HG03521 (cell line): ENCODE measurements at regions not wholly inside any gene's neighbourhood (a gene's known extent, or its start where the extent isn't known, plus 50 kb on each side); places are given as distances from the start of the nearest gene placed in this dataset.

Experiments used
- ATAC-seq: cut with Tn5 transposase; IDR thresholded peaks from one replicate; pipeline ENCODE4 v1.9.1; 2021; ENCODE audit warnings: mild to moderate bottlenecking, moderate library complexity; ENCODE audit not compliant: unreplicated experiment

DNA sequence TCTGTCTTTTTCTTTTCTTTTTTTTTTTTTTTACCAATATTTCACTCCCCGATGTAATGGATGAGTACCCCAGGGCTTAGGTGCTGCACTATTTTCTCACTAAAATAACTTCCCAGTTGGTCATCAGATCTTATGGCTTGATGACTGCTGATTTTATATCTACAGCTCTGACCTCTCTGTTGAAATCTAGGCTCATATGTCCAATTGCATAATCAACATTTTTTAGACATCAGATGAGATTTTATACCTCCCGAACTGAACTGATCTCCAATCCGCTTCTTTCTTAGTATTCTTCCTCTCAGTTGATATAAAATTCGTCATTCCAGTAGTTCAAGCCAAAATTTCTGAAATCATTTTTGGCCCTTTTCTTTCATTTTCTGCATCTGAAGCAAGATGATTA is 1236.5 kb downstream of the SLC16A7 start:
- ATAC-seq: no peak

DNA sequence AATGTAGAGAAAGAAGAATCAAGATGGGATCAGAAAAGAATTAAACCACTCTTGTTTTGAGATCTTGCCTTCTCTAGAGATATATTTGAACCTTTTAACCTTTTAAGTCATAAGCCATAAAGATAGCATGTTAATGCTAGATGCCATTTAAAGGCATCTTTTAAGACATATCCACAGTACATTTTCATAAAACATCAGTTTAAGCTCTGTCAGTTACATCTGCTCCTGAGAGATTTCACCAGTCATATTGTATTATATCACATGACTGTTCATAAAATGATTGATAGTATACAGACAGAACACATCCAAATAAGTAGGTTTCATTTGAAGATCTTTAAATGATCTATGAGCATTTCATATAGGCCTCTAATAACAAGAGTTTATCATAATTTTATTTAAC is 1238.5 kb downstream of the SLC16A7 start:
- no peak for ATAC-seq

DNA sequence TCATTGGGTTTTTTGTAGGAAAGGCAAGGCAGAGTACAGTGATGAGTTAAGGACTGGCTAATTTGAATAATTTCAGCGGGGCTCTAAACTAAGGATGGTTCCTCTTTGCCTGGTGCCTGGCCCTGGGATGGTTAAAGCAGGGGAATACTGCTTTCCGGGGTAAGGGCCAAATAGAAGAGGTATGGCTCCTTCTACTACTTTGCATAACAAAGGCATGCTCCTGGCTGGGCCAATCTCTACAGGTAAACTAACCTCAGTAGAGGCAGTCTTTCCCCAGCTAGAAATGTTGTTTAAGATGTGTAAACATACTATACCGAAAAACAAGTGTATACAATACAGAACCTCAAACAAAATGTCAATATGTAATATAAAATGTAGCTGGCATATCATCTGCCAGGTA is 1239.0 kb downstream of the SLC16A7 start:
- no peak for ATAC-seq

DNA sequence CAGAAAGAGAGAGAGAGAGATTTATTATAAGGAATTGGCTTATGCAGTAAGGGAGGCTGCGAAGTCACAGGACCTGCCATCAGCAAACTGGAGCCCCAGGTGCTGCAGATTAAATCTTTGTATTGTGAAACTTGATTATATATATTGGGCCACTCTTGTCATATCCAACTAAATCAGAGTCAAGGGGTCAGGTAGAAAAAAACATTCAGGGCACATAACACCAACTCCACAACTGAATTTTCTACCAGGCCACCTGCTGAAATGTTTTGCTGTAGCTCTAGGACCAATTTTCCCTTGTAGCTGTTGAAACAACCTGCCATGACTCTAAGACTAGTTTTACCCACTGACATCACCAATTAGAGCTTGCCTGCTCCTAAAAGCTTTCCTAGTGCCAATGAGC is 1240.8 kb downstream of the SLC16A7 start:
- ATAC-seq: no peak

DNA sequence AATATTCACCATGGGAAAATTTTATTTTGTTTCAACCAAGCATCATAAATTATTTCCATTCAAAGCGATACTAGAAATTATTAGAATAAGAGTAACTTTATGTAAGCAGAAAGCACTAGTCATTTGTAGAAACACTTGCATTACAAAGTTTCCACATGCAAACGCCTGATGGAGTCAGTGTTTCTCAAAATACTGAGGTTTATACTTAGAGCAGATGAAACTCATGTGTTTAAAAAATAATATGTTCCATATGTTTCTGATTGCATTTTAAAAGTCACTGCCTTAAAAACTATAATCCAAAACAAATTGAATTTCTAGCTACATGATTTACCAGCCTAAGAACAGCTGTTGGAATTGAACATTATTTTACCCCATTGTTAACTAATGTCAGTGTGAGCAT is 1246.4 kb downstream of the SLC16A7 start:
- no peak for ATAC-seq

DNA sequence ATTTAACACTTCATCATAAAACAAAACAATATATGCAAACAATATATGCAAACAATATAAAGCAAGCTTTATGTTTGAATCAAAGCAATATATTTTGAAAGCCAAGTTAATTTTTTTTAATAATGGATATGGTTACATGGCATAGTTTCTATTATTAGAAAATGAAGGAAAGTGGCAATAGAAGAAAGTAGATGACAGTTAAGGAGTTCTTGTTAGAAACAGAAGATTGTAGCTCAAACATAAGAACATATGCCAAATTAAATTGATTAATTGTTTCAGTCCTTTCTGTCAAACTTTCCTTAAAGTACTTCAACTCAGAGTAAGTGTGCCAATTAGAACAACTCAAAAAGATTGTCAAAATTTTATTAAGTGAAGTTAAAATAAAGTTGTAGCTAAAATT is 1248.3 kb downstream of the SLC16A7 start:
- no peak for ATAC-seq

DNA sequence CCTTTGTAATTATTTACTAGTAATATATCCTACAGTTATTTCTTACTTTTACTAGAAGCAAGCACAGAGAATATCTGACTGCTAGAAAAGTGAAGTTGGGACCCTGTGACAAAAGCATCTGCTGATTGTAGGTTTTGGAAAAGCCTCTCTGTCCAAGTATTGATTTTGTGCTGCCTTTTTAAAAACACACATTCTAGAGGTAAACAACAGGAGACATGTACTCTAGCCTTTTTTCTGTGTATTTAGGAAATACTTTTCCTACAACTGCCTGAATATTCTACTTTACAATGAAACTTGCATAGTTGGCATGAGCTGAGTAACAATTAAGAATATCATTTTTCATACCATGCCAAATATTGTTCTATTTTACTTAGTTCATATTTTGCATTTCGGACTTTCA is 1249.0 kb downstream of the SLC16A7 start:
- no peak for ATAC-seq

DNA sequence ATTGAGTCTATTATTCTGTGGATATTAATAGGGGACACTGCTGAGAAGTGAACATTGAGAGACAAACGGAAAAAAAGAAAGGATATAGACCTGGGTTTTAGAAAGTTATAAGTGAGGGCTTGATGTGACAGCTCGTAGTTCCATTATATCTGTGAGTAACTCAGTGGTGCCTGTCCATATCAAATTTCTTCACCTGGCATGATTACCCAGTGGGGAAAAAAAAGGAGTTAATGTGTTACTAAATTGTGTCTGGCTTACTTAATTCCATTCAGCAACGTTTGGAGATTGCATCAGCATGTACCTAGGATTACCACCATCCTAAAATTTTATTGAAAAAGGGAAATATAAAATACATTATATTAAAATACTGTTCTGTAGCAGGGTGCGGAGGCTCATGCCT is 1249.9 kb downstream of the SLC16A7 start:
- no peak for ATAC-seq

DNA sequence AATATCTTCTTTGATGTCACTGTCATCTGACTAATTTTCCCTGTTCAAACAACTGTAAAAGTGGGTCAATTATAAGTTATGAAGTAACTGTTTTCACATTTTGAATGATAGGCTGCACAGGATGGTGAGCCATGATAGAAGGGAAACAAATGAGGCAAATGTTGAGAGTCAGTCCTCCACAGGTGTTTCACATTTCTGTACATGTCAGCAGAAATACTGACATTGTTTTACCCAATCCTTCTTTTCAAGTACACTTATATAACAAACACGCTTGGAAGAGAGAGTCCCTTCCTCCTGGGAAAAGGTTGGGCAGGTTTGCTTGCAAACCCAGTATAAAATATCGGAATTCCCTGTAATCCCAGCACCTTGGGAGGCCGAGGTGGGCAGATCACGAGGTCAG is 1251.5 kb downstream of the SLC16A7 start:
- no peak for ATAC-seq

DNA sequence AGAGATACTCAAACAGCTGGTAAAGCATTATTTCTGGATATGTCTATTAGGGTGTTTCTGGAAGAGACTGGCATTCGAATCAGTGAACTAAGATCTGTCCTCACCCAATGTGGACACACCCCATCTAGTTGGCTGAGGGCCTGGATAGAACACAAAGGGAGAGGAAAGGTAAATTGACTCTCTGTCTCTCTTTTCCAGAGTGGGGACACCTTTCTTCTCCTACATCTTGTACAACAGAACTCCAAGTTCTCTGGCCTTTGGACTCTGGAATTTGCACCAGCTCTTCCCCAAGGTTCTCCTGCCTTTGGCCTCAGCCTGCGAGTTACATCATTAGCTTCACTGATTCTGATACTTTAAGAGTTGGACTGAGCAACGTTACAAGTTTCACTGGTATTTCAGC is 1253.9 kb downstream of the SLC16A7 start:
- no peak for ATAC-seq

DNA sequence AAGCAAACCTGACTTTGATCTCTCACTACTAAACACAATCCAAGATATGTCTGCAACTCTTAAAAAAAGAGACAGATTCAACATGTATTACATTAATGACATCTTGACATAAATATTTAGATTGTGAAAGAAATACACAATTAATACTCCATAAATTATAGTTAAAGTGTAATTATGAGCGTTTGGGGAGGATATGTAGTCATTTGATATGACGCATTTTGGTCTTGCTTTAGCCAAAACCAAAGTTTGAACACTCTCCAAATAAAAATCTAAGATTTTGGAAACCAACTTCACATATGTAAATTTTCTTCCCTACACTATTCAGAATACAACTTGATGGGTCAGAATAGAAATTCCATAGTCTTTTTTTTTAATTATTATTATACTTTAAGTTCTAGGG is 1257.6 kb downstream of the SLC16A7 start:
- ATAC-seq: no peak

DNA sequence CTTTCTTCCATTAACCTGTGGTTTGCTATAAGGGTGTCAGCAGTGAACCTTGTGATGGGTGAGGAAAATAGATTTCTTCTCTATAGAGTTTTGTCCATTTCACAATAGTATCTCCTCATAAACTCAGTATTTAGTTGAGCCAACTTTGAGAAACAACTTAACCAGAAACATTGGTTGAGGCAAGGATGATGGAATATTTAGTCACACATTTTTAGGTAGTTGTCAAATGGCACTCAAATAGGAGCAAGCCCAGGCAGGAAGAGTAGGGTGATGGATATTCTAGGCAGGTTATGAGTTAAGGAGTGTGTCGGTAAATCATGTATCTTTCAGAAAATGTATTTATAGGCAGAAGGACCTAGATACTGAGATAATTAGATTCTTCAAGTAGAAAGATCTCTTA is 1267.6 kb downstream of the SLC16A7 start:
- no peak for ATAC-seq

DNA sequence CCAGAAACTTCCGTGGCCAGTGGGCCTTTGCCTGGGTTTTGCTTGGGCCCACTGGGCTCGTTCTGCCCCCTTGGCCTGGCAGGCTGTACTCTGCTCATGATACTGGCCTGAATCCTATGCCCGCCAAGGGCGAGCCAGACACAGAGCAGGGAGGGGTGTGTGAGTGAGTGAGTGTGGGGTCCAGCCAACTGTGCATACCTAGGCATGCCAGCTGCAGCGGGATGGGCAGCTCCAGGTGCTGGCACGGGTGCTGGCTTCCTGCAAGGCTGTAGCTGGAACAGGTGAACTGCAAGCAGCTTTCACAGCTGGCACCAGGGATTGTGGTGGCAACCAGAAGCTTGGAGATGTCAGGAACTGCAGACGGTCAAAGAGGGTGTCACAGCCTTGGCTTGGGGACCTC is 1276.4 kb downstream of the SLC16A7 start:
- no peak for ATAC-seq

DNA sequence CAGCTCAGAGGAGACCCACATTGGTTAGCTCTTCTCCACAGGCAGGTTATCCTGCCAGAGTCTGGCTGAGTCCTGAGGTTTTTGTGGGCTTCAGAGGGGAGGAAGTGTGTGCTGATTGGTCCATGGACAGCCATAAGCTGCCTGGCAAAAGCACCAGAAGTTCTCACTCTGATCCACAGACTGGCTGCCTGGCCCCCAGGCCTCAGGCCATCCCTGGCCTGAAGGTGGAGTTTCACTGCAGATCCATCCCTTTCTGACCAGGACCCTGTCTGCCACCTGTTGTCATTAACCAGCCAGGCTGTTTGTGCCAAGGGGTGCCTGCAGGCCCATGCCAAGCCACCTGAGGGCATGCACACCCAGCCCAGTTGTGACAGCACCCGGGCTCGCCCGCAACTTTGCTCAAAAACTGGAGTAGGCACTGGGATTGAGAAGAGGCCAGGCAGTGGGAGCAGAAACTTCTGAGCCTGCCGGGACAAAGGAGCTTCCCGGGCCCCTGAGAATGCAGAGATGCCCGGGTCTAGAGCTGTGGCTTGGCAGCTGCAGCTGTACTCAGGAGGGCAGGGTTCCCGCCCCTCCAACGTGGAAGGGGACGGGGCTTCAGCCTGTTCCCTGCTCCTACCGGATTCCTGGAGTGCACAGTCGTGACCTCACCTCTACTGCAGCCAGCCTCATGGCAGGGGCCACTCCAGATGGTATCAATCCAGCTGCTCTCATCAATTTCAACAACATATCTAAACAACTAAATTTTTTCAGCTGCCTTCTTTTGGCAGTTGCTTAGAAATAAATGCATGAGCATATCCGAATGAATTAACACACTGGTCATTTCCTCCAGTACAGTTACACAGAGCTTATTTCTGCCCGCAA is 1277.3 kb downstream of the SLC16A7 start:
- ATAC-seq: no peak

DNA sequence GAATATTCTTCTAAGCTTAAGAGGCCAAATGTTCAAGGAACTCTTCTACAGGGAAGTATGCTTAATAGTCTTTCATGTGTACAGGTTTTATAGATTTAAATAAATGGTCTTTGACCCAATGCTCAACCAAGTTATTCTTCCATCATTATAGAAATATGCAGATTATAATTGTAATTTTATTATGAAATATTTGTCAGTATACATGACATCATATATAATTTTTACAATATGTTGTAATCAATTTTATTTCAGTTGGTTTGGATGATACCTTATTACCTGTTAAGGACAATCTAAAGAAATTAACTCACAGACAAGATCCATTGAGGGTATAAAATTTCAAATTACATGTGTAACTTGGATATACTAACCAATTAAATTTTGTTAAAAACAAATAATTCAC is 1278.3 kb downstream of the SLC16A7 start:
- ATAC-seq: no peak

DNA sequence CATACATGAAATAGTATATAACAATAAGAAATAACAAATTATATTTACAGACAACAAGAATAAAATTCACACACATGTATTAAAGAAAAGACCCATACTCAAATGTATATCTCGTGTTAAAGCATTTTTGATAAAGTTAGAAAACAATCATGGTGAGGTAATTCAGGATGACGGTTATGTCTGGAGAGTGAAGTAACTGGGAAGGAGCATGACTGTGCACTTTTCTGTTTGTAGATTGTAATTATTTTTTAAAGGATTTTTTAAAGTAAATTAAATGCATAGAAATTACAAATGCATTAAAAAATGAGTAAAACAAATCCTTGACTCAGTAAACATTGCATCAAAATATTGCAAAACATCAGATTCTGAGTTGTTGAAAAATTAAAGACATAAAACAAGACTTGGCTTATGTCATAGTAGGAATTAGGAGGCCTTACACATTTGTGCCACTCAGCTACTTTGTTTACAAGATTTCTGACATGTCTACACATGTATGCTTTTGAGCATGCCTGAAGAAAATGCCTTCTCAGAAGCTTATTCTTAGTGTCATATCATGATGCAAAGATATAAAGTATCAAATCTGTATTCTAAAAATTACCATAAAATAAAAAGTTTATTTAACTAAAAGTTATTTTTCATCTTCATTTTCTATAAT is 1325.1 kb downstream of the SLC16A7 start:
- ATAC-seq: no peak

DNA sequence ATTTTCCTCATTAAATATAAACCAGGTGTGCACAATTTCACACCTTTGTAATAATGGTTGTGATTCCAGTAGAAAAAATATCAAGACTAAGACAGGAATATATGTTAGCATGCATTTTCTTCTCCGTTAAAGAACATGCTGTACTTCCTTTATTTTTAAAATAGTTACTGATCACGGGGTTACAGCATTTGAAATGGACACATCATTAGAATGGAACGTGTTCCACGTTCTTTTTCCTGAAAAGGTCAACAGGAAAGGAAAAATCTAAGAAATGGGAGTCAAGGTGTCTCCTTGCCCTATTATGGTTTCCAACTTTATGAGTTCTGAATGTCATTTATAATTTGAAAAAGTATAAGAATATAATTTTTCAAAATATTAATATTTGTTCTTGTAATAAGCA is 1325.7 kb downstream of the SLC16A7 start:
- ATAC-seq: no peak

DNA sequence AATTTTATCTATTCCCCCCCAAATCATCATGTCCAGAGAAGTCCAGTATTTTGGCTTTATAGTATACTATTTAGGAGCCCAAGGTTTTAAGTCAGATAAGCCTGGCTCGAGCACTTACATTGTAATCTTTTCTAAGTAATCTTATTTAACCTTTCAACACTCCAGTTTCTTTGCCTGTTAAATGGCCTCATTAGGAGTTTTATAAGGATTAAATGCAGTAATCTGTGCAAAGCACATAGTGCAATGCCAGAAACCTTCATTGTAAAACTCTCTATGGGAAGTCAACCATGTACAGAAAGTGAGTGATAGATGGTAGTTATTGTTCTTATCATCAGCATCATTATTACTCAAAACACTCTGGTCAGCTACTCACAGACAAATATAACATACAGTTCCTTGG is 1330.4 kb downstream of the SLC16A7 start:
- no peak for ATAC-seq

DNA sequence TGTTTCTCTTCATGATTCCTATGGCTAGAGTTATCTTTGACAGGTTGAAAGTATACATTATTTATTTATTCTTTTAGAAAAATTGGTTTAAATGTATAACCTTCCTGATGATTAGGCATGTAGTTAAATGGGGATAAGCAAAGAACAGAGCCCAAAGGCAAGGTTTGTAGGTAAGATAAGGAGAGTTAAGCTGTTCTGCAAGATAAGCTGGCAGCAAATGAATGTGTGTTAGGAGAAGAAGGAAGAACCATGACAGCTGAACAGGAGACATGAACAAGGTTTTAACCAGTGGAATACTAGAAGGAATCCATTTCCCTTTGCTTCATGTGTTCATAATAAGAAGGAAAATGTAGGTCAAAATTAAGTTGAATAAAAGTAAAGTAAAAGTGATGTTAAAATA is 1330.1 kb upstream of the USP15 start:
- no peak for ATAC-seq

DNA sequence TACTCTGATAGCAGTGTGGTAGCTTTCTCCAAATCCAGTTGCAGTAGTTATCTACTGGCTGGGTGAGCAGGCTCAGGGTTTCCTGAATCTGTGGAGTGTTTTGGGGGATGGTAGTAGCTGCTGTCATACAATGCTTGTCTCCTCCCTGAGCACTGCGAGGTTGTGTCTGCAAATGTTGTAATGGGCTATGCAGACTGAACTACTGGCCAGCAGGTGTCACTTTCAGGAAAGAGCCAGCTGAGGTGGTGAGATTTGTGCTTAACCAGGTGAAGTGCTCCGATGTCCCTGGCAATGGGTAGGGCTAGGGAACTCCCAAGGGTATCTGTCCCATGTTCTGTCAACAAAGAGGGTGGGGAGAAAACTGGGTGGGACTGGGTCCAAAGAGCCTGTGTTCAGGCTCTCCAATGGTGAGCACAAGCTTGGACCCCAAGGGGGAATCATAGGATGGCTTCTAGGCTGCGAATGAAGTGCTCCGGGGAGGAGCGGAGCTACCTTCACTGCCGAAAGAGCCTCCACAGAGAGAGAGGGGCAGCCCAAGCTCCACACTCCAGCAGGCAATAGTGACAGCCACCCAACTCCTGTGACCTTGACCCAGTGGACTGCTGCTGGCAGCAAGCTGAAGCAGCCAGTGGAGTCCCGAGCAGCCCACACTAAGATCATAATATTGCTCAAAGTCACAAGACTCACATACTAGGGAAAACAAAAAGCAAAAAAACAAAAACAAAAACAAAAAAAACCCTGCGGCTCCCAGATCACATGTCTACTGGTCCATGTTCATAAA is 1324.0 kb upstream of the USP15 start:
- ATAC-seq: no peak

DNA sequence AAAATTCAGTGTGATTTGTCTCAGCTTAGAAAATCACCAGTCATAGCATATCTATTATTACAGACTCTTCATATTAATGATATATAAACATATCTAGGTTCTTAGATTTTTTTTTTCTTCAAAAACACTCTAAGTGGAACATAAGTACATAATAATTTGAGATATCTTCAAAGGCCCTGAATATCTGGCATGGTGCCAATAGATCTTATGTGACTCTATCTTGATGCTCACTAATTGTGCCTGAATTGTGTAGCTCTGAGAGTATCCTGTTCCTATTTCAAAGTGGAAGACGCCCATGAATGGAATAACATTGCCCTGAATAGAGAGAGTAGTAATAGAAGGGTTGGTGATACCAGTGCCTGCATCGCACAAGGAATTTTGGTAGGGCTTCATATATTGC is 1312.7 kb upstream of the USP15 start:
- ATAC-seq: no peak

DNA sequence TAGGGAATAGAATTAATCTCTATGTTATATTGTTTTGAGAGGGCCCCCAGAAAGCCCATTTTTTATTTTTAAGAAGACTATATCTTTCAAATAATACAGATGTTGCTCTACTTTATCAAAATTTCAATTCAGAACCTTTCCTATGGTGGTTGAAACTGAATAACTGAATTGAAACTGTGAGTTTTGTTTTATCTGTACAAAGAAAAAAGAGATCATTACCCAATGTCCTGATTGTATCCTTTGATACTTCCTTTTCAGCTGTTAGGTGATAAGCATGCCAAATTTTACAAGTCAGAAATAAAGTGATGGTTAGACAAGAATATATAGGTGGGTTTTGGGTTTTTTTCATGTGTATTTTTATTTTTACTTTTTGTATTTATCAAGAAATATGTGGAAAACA is 1293.1 kb upstream of the USP15 start:
- no peak for ATAC-seq
